Right lobe of liver (tissue), 6 donors: ENCODE measurements at regions not wholly inside any gene's neighbourhood (a gene's known extent, or its start where the extent isn't known, plus 50 kb on each side); places are given as distances from the start of the nearest gene placed in this dataset.
"Not testable (repeated sequence)": the region's sequence is repeated elsewhere in the genome, so short reads cannot be mapped to it uniquely, and the experiment has no call there.

Experiments used
- ATAC-seq, 4 donors: fragments of 200-7000 bp; cut with Tn5 transposase; one replicate each; pipeline ENCODE4 v1.9.1; 2020; ENCODE audit warnings: mild to moderate bottlenecking in 4 of 4, moderate library complexity in 4 of 4
- DNase-seq, 3 donors: peaks; one replicate each; pipeline ENCODE4 v3.0.0-alpha.2; 2020
- H3K27ac ChIP-seq, 3 donors: fragments of 200-600 bp; one replicate each; pipeline ENCODE4 v1.8.0; 2022
- H3K27me3 ChIP-seq, 2 donors: fragments of 200-600 bp; one replicate each; pipeline ENCODE4 v1.8.0; 2022
- H3K36me3 ChIP-seq, 4 donors: fragments of 200-600 bp; sonication (generic) in 1 of 4; one replicate each; pipeline versions ENCODE4 v1.5.1 to v1.8.0; 2017 to 2022; ENCODE audit warnings: control low read depth in 1 of 4
- H3K4me1 ChIP-seq, 4 donors: fragments of 200-600 bp; sonication (generic) in 1 of 4; one replicate each; pipeline versions ENCODE4 v1.5.1 to v1.8.0; 2017 to 2022; ENCODE audit warnings: control low read depth in 1 of 4
- H3K4me3 ChIP-seq, 3 donors: fragments of 200-600 bp; one replicate each; pipeline ENCODE4 v1.8.0; 2022
- H3K9me3 ChIP-seq, 4 donors: fragments of 200-600 bp; sonication (generic) in 1 of 4; one replicate each; pipeline versions ENCODE4 v1.5.1 to v1.8.0; 2017 to 2022; ENCODE audit warnings: control low read depth in 1 of 4
- CTCF ChIP-seq, 4 donors: fragments of 200-600 bp in 3 of 4; fragments of 450-650 bp in 1 of 4; IDR thresholded peaks; one replicate each; pipeline versions ENCODE4 v1.5.1 to v1.8.0; 2016 to 2022; ENCODE audit warnings: antibody characterized with exemption in 4 of 4, mild to moderate bottlenecking in 2 of 4
- POLR2A ChIP-seq: fragments of 450-650 bp; IDR thresholded peaks from one replicate; pipeline ENCODE4 v1.6.1; 2017; ENCODE audit warnings: antibody characterized with exemption, mild to moderate bottlenecking
- WGBS: methylation state at CpG from one replicate; pipeline ENCODE4 v1.1.6; 2018; ENCODE audit warnings: low coverage, low lambda C conversion rate; ENCODE audit not compliant: insufficient coverage; ENCODE audit errors: missing lambda C conversion rate; 5-methylcytosine and 5-hydroxymethylcytosine counted together
- intact Hi-C, 2 donors: fragments of 100-400 bp; cut with DNase I; formaldehyde crosslinking; loops; one replicate each; pipeline versions ENCODE4 v1.11.2 to v1.14.1; 2022
- donor health status: DM: no; HTN: yes; CAD: no.
- donor health status: DM: no; HTN: no; CAD: no.
- donor health status: DM: no; HTN: no; CAD: no.
- donor health status: DM: no; HTN: yes; CAD: no.
- donor health status: DM: no; HTN: yes; CAD: no.

- intact Hi-C loops, result no loop called here
- Histone ChIP-seq H3K27me3 (no peaks in the 10 kb centered on the region), H3K36me3 (no peaks in the 10 kb centered on the region), H3K4me1 (peaks cover 0 to 8% (median 0%) of the 10 kb centered on the region in 4 donors), H3K4me3 (no peak overlapping the region), H3K9me3 (no peaks in the 10 kb centered on the region), H3K27ac (no peak overlapping the region)
- WGBS, result 47% methylated on average over 3 of the region's 3 CpGs
- ATAC-seq (peak in 1 of 4 donors; percentile 34), DNase-seq (no peak)
- TF ChIP-seq POLR2A (no peak), CTCF (IDR thresholded peaks at IDR 0.05) (no peak)
Observed at GRCh38 chr6:84847390-84848160, 83.2 kb upstream of the TBX18 start.

- H3K36me3 ChIP-seq, result no peaks in the 10 kb centered on the region
- TF ChIP-seq POLR2A (no peak), CTCF (IDR thresholded peaks at IDR 0.05) (no peak)
- intact Hi-C loops, result no loop called here
- no peaks in the 10 kb centered on the region for H3K27me3 ChIP-seq
- H3K4me3 ChIP-seq, result no peak overlapping the region
- no peak for DNase-seq
- no peak overlapping the region for H3K27ac ChIP-seq
- no peak for ATAC-seq
- H3K4me1 ChIP-seq, result peaks cover 0 to 9% (median 0%) of the 10 kb centered on the region in 4 donors
- no peaks in the 10 kb centered on the region for H3K9me3 ChIP-seq
Observed at GRCh38 chr6:84842525-84843166, 78.2 kb upstream of the TBX18 start.

- H3K4me3 ChIP-seq, intact Hi-C loops, H3K36me3 ChIP-seq, DNase-seq, ATAC-seq, H3K27ac ChIP-seq, H3K9me3 ChIP-seq, H3K27me3 ChIP-seq: not testable (repeated sequence)
- WGBS, result 91% methylated on average over 5 of the region's 5 CpGs
- H3K4me1 ChIP-seq, result peaks cover 0 to 16% (median 0%) of the 10 kb centered on the region in 4 donors
Observed at GRCh38 chr6:84837068-84837866, 72.9 kb upstream of the TBX18 start.

GRCh38 chr6:84836366-84836765 is 72.0 kb upstream of the TBX18 start:
- no peak for DNase-seq

More at GRCh38 chr6:84836366-84836765, 72.0 kb upstream of the TBX18 start:
- Histone ChIP-seq H3K27me3 (no peaks in the 10 kb centered on the region), H3K9me3 (no peaks in the 10 kb centered on the region), H3K36me3 (no peaks in the 10 kb centered on the region), H3K4me1 (peaks cover 0 to 16% (median 0%) of the 10 kb centered on the region in 4 donors), H3K4me3 (no peak overlapping the region), H3K27ac (no peak overlapping the region)
- peak in 2 of 4 donors; percentile 11 to 29 for ATAC-seq
- no peak for TF ChIP-seq CTCF (IDR thresholded peaks at IDR 0.05)
- no peak for TF ChIP-seq POLR2A
- intact Hi-C loops, result no loop called here
